Activated CD4-positive, alpha-beta T cell treated with anti-CD3 and anti-CD28 coated beads for 36 hours (primary cell): ENCODE measurements at regions not wholly inside any gene's neighbourhood (a gene's known extent, or its start where the extent isn't known, plus 50 kb on each side); places are given as distances from the start of the nearest gene placed in this dataset.
A peak's percentile ranks its signal among the peaks of the same experiment; 100 is the strongest.
"Not testable (repeated sequence)": the region's sequence is repeated elsewhere in the genome, so short reads cannot be mapped to it uniquely, and the experiment has no call there.

Experiments
- ATAC-seq: fragments of 200-7000 bp; cut with Tn5 transposase; one replicate; pipeline ENCODE4 v1.10.0; 2021; ENCODE audit warnings: mild to moderate bottlenecking, moderate library complexity
- CTCF ChIA-PET: fragments of 350-600 bp; sonication (Branson Sonifier 250); formaldehyde crosslinking; loops from one replicate; lab custom pipeline; 2021; ENCODE audit warnings: antibody characterized with exemption; lab: Charles Lee
- POLR2A ChIA-PET: fragments of 350-600 bp; sonication (Branson Sonifier 250); formaldehyde crosslinking; loops from one replicate; lab custom pipeline; 2021; ENCODE audit warnings: antibody characterized with exemption, inconsistent platforms; lab: Charles Lee
- DNase-seq: peaks from one replicate; pipeline ENCODE4 v3.0.0-alpha.2; 2020
- H3K27ac Mint-ChIP-seq: one replicate; pipeline ENCODE4 v1.8.0; 2021; ENCODE audit warnings: mixed read lengths
- H3K27me3 Mint-ChIP-seq: one replicate; pipeline ENCODE4 v1.8.0; 2021; ENCODE audit warnings: mixed read lengths
- H3K36me3 Mint-ChIP-seq: one replicate; pipeline ENCODE4 v1.8.0; 2021; ENCODE audit warnings: low read depth, mixed read lengths
- H3K4me1 Mint-ChIP-seq: one replicate; pipeline ENCODE4 v1.8.0; 2021; ENCODE audit warnings: mixed read lengths
- H3K4me3 Mint-ChIP-seq: one replicate; pipeline ENCODE4 v1.8.0; 2021; ENCODE audit warnings: mild to moderate bottlenecking, moderate library complexity, mixed read lengths
- H3K9me3 Mint-ChIP-seq: one replicate; pipeline ENCODE4 v1.8.0; 2021; ENCODE audit warnings: low read depth, mixed read lengths
- intact Hi-C, 2 experiments: fragments of 100-400 bp; cut with DNase I in 1 of 2; cut with micrococcal nuclease in 1 of 2; formaldehyde crosslinking; loops; one replicate each; pipeline versions ENCODE4 v1.14.2 to v1.15.1; 2022 to 2024; cut with DNase I, micrococcal nuclease

DNA sequence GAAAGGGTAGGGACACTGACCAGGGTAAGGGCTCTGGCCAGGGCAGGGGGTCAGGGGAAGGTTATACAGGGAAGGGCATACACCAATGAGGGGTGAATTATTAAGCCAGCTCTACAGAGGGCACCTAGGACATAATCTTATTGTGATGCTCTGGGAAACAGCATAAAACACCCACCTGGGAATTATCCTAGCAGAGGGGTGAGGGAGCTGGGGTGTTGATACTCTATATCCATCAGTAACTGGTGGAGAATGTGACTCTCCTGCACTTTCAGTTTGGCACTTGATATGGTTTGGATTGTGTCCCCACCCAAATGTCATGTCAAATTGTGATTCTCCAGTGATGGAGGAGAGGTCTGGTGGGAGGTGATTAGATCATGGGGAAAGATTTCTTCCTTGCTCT lies 291.2 kb downstream of the ASMT start:
- intact Hi-C loops: no loop called here
- Mint-ChIP-seq H3K4me3 (no peak overlapping the region), H3K9me3 (no peaks in the 10 kb centered on the region)

DNA sequence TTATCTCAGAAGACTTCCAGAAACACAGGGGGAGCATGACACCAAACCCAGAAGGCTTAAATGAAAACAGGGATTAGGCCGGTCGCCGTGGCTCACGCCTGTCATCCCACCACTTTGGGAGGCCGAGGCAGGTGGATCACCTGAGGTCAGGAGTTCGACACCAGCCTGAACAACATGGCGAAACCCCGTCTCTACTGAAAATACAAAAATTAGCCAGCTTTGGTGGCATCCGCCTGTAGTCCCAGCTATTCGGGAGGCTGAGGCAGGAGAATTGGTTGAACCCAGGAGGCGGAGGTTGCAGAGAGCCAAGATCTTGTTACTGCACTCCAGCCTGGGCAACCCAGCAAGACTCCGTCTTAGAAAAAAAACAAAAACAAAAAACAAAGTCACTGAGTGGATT lies 294.1 kb downstream of the ASMT start:
- ATAC-seq, H3K27me3 Mint-ChIP-seq, H3K27ac Mint-ChIP-seq, POLR2A ChIA-PET, H3K36me3 Mint-ChIP-seq, H3K4me3 Mint-ChIP-seq, DNase-seq, CTCF ChIA-PET, H3K4me1 Mint-ChIP-seq, intact Hi-C loops, H3K9me3 Mint-ChIP-seq: not testable (repeated sequence)

More for the DNA sequence above, 291.2 kb downstream of the ASMT start:
- H3K27ac Mint-ChIP-seq: no peak overlapping the region
- no peaks in the 10 kb centered on the region for H3K36me3 Mint-ChIP-seq
- H3K4me1 Mint-ChIP-seq: no peaks in the 10 kb centered on the region
- DNase-seq (no peak), ATAC-seq (no peak)
- POLR2A ChIA-PET: no interaction called here
- peaks cover 2% of the 10 kb centered on the region for H3K27me3 Mint-ChIP-seq
- CTCF ChIA-PET: no interaction called here

DNA sequence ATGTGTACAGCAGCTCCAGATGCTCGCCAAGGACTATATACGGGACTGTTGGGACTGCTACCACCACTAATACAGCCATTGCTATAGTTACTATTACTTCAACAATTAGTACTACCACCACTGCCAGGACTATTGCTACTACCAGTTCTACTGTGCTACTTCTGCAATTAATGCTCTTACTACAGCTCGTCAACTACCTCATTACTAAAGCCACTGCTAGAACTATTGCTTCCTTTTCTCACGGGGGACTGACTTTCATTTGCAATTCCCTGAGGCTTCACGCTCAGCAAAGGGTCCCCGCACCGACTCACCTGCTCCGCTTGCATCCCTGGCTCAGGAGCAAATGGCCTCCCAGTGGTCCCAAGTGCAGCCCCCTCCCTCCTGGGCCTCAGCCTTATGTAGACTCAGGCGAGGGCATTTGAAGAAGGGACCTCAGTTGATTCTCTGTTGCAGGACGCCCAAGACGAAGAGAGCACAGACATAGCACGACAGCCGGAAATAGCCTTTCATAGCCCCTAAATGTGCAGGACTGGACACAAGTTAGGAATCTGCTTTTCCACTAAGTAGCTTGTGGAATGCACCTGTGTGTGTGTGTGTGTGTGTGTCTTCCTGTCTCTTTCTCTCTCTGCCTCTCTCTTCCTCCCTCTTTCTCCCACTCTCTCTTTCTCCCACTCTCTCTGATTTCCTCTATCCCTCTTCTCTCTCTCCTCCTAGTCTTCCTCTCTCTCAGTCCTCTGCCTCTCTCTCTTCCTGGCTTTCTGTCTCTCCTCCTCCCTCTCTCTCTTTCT lies 294.8 kb downstream of the ASMT start:
- DNase-seq (no peak), ATAC-seq (no peak)
- Mint-ChIP-seq H3K36me3 (no peaks in the 10 kb centered on the region), H3K27ac (no peak overlapping the region), H3K4me3 (no peak overlapping the region), H3K27me3 (peaks cover 7% of the 10 kb centered on the region), H3K4me1 (no peaks in the 10 kb centered on the region), H3K9me3 (no peaks in the 10 kb centered on the region)
- ChIA-PET CTCF (no interaction called here), POLR2A (no interaction called here)
- intact Hi-C loops: no loop called here

DNA sequence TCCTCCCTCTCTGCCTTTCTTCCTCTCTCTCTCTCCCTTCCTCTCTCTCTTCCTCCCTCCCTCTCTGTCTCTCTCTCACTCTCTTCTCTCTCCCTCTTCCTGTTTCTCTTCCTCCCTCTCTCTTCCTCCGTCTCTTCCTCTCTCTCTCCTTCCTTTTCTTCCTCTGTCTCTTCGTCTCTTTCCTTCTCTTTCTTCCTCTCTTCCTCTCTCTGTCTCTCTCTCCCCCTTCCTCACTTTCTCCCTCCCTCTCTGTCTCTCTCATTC lies 295.3 kb downstream of the ASMT start:
- Mint-ChIP-seq H3K4me1 (no peaks in the 10 kb centered on the region), H3K27me3 (peaks cover 7% of the 10 kb centered on the region), H3K4me3 (no peak overlapping the region), H3K9me3 (no peaks in the 10 kb centered on the region), H3K27ac (no peak overlapping the region), H3K36me3 (no peaks in the 10 kb centered on the region)
- intact Hi-C loops: no loop called here
- CTCF ChIA-PET: no interaction called here
- DNase-seq: no peak
- ATAC-seq: no peak
- POLR2A ChIA-PET: no interaction called here

DNA sequence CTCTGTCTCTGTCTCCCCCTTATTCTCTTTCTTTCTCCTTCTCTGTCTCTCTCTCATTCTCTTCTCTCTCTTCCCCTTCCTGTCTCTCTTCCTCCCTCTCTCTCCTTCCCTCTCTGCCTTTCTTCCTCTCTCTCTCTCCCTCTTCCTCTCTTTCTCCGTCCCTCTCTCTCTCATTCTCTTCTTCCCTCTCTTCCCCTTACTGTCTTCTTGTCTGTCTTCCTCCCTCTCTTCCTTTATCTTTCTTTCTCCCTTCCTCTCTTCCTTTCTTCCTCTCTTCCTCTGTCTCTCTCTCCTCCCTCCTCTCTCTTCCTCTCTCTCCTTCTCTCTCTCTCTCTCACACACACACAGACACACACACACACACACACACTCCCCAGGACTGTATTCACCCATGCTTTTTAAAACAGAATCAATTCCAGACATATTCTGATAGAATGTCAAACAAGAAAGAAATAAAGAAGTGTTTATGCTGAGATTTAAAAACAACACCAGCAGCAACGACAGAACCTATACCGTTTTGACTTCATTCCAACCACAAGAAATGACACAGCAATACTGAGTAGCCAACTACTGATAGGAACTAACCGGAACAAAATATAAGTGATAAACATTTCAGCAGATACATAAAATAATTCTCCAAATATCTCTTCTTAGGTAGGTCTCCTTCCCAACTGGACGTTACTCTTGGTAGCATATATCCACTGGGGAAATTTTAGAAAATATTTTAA lies 296.7 kb downstream of the ASMT start:
- Mint-ChIP-seq H3K4me1 (no peaks in the 10 kb centered on the region), H3K27me3 (peaks cover 7% of the 10 kb centered on the region), H3K36me3 (no peaks in the 10 kb centered on the region), H3K27ac (no peak overlapping the region), H3K4me3 (no peak overlapping the region), H3K9me3 (no peaks in the 10 kb centered on the region)
- ChIA-PET CTCF (no interaction called here), POLR2A (no interaction called here)
- DNase-seq (no peak), ATAC-seq (no peak)
- intact Hi-C loops: no loop called here

DNA sequence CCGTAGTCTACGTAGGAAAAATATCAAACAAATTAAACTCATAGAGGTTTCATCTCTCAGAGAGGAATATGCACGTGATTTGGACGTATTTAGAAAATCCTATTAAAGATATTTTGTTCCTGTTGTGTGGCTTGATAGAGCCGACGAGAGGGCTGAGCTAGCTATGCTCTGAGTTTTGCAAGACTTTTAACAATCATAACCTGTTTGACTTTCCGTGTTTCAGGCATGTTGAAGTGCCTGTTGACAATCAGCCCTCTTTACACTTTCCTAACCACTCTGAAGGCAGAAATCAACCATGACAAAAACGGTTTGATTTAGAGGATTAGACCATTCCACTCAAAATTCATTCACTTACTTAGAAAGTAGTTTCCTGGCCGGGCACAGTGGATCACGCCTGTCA lies 297.3 kb downstream of the ASMT start:
- Mint-ChIP-seq H3K4me1 (no peaks in the 10 kb centered on the region), H3K27ac (no peak overlapping the region), H3K4me3 (no peak overlapping the region), H3K36me3 (no peaks in the 10 kb centered on the region), H3K27me3 (peaks cover 7% of the 10 kb centered on the region), H3K9me3 (no peaks in the 10 kb centered on the region)
- ATAC-seq: no peak
- ChIA-PET POLR2A (no interaction called here), CTCF (no interaction called here)
- intact Hi-C loops: no loop called here
- DNase-seq: no peak

DNA sequence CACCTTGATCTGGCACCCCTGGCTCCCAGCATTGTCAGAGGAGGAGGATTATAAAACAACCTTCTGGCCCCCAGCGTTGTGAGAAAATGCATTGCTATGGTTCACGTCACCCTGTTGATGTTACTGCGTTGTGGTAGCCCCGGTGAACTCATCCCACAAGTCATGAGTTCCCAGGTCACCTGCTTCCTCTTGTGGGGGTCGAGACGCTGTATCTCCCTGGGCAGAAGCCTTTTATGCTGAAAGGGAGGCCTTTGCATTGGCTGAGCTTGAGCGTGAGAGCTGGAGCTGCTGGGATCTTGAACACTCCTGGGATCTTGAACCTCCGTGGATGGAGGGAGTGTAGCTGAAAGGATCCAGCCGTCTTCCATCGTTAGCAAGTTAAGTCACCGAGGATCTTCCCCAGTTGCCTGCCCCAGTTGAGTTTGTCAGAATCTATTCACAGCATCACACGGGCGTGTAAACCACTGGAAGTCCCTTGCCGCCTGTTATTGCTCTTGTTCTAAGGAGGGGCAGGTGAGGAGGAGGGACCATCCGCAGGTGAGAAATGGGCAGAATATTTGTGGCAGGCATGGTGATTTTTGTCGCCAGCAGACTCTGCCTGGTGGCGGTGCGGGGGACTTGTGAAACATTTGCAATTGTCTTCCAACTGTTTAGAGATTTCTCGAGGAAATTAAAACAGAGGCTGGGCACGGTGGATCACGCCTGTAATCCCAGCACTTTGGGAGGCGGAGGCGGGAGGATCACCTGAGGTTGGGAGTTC lies 299.9 kb downstream of the ASMT start:
- CTCF ChIA-PET: no interaction called here
- Mint-ChIP-seq H3K36me3 (no peaks in the 10 kb centered on the region), H3K4me1 (no peaks in the 10 kb centered on the region), H3K27me3 (peaks cover 5% of the 10 kb centered on the region), H3K9me3 (no peaks in the 10 kb centered on the region), H3K27ac (no peak overlapping the region), H3K4me3 (no peak overlapping the region)
- POLR2A ChIA-PET: no interaction called here
- DNase-seq (peak; percentile 5), ATAC-seq (no peak)
- intact Hi-C loops: no loop called here

DNA sequence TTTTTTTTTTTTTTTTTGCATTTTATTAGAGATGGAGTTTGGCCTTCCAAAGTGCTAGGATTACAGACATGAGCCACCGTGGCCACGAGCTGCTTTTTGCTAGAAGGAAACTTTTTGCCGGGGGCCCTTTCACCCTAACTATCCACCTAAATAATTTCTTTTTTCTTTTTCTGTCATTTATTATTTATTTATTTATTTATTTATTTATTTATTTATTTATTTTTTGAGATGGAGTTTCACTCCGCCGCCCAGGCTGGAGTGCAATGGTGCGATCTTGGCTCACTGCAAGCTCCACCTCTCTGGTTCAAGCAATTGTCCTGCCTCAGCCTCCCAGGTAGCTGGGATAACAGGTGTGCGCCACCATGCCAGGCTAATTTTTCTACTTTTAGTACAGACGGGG lies 303.9 kb downstream of the ASMT start:
- Mint-ChIP-seq H3K27me3 (no peaks in the 10 kb centered on the region), H3K4me3 (no peak overlapping the region), H3K4me1 (no peaks in the 10 kb centered on the region), H3K36me3 (no peaks in the 10 kb centered on the region), H3K9me3 (no peaks in the 10 kb centered on the region), H3K27ac (no peak overlapping the region)
- ChIA-PET CTCF (no interaction called here), POLR2A (no interaction called here)
- no peak for ATAC-seq
- intact Hi-C loops: no loop called here
- DNase-seq: no peak

DNA sequence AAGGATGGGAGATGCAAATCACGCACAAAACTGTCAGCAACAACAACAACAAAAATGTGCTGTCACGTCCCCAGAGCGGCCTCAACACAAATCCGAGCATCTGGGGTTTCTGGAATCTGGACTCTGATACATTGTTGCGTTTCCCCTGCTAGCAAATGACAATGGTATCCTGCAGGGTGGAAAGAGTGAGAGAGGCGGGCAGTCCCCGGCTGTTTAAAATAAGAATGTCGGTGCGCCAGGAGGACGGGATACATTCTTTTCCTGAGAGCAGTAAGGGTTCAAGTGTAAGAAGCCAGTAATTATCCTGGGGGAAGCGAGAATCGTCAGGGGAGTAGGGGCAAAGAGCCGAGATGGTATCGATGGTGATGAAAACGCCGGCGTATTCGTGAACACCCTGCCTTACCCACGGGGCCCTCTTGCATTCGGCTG lies 310.2 kb downstream of the ASMT start:
- Mint-ChIP-seq H3K4me1 (peaks cover 2% of the 10 kb centered on the region), H3K9me3 (no peaks in the 10 kb centered on the region), H3K27ac (no peak overlapping the region), H3K27me3 (peaks cover 2% of the 10 kb centered on the region), H3K36me3 (no peaks in the 10 kb centered on the region), H3K4me3 (no peak overlapping the region)
- intact Hi-C loops: no loop called here
- POLR2A ChIA-PET: no interaction called here
- ATAC-seq (no peak), DNase-seq (no peak)
- CTCF ChIA-PET: no interaction called here

DNA sequence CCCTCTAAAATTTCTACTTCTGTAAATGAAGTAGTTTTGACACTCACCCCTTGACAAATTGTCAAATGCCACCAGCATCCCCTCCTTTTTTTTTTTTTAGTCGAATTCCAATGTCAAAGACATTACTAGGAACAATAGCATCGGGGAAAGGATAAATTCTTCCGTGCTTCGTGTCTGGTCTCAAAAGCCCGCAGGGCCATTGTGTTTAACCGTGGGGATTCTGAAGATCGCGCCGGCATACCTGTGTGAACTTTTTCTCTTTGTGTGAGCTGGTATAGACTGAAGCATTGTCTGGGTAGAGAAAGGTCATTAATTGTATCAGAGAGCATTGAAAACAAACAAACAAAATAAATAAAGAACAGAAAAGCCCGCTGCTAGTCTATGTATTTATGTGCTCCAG lies 313.9 kb downstream of the ASMT start:
- intact Hi-C loops: no loop called here
- ATAC-seq (no peak), DNase-seq (no peak)
- Mint-ChIP-seq H3K4me3 (no peak overlapping the region), H3K36me3 (no peaks in the 10 kb centered on the region), H3K27me3 (peaks cover 4% of the 10 kb centered on the region), H3K9me3 (no peaks in the 10 kb centered on the region), H3K27ac (no peak overlapping the region), H3K4me1 (peaks cover 2% of the 10 kb centered on the region)
- ChIA-PET CTCF (no interaction called here), POLR2A (no interaction called here)

DNA sequence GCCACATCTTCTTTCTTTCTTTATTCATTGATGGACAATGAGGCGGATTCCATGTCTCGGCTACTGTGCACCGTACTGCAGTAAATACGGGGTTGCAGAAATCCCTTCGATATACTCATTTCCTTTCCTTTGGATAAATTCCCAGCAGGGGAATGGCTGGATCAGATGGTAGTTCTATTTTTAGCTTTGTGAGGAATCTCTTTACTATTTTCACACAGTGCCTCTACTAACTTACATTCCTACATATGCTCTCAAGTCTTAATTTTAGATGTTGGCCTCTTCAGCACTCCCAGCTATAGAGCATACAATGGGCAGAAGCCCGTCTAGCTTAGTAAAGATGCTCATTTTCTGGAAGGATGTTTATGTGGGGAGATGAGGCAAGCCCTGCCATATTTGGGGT lies 317.4 kb downstream of the ASMT start:
- intact Hi-C loops: no loop called here
- Mint-ChIP-seq H3K27me3 (peaks cover 2% of the 10 kb centered on the region), H3K9me3 (no peaks in the 10 kb centered on the region), H3K4me1 (no peaks in the 10 kb centered on the region), H3K36me3 (no peaks in the 10 kb centered on the region), H3K4me3 (no peak overlapping the region), H3K27ac (no peak overlapping the region)
- DNase-seq (no peak), ATAC-seq (no peak)
- ChIA-PET CTCF (no interaction called here), POLR2A (no interaction called here)

DNA sequence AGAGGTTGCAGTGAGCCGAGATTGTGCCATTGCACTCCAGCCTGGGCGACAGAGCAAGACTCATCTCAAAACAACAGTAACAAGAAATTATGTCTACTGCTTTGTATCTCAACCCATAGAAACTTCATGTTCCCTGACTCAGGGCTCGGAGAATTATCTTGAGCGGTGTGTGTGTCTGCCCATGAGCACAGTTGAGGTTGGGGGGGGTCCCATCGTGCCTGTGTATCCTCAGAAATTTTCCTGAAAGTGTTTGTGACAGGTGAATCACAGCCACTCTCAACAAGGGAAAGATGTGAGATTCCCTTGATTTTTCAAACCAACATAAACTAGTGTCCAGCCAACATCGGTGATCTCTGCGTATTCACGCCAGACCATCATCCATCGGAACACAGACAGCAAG lies 319.1 kb downstream of the ASMT start:
- Mint-ChIP-seq H3K27ac (no peak overlapping the region), H3K27me3 (peaks cover 2% of the 10 kb centered on the region), H3K9me3 (peaks cover 2% of the 10 kb centered on the region), H3K36me3 (no peaks in the 10 kb centered on the region), H3K4me1 (no peaks in the 10 kb centered on the region), H3K4me3 (no peak overlapping the region)
- intact Hi-C loops: no loop called here
- ATAC-seq (no peak), DNase-seq (no peak)
- POLR2A ChIA-PET: no interaction called here
- CTCF ChIA-PET: no interaction called here
